ENCODE measurements at regions not wholly inside any gene's neighbourhood (a gene's known extent, or its start where the extent isn't known, plus 50 kb on each side); places are given as distances from the start of the nearest gene placed in this dataset.

DNA sequence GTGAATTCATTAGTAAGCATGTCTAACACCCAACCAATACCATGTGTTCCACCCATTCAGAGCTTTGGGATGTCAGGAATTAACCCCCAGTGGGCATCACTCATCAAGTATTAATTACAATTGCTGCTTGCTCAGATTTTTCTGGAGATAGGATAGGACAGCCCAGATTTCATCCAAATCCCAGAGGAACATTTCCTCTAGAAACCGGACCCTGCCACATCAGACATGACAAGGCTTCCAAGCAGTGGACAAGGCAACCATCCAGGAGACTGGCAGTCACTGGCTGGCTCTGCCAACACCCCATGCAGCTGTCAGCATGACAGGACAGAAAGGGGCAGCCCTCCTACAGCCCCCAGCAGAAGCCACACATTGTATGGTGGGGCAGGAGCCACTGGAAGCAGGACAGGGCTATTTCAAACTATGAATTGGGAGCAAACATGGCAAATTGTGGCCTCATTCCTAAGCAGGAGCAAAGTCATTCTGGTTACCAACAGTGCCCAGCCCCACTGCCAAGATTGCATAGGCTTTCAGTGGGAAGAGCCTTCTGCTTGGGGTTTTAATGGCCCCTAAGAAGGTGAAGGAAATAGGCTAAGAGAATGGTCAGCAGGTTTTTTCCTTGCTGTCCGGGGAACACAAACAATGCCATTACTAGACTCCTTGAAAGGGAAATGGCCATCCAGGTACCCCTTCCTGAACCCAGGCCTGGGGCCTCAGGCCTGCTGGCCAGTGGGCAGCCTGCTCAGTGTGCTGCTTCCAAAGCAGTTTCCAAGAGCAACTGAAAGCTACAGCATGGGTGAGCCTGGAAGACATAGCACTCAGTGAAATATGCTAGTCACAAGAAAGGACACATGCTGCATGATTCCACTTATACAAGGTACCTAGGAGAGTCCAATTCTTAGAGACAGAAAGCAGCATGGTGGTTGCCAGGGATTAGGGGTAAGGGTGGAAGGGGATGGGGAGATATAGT, 294.7 kb upstream of the SLC30A5 start:
- DNase-seq (ENCODE audit: low spot score), result no peak

GRCh38 chr5:68802430-68802829, 291.4 kb upstream of the SLC30A5 start:
- DNase-seq (ENCODE audit: low spot score), result no peak

DNA sequence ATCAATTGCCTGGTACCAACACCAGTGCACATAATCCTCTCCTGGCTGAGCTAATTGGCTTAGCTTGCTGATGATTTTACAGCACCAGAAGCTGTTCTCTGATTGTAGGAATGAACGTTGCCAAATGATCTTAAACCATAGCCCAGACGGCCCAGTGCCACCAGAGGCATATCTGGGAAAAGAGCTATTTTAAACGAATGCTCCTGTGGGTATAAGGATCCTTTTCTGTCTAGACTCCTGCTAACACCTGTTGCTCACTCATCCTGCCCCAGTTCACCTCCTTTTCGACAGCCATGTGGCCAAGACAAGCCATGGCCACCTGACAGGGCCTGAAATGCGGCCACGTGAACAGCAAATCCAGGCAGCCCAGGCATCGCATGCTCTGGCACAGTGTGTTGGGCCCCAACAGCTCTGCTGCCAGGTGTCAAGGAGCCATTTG, 289.9 kb upstream of the SLC30A5 start:
- no peak for DNase-seq (ENCODE audit: low spot score)

- DNase-seq (ENCODE audit: low spot score), result no peak
Observed at GRCh38 chr5:68804343-68804742, 289.5 kb upstream of the SLC30A5 start.

DNA sequence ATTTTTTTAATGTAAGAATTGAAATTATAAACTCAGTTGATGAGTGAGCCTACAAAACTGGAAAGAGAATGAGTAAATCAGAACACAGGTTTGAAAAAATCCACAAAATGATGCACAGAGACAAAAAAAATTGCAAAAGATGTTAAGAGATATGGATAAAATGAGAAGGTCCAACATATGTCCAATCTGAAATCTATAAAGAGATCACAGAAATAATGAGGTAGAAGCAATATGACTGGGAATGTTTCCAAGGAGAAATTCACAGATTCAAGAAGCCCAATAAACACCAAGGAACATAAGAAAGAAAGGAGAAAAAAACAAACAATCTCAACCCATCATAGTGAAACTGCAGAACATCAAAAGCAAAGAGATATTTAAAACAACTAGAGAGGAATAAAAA, 288.4 kb upstream of the SLC30A5 start:
- DNase-seq (ENCODE audit: low spot score), result no peak

DNA sequence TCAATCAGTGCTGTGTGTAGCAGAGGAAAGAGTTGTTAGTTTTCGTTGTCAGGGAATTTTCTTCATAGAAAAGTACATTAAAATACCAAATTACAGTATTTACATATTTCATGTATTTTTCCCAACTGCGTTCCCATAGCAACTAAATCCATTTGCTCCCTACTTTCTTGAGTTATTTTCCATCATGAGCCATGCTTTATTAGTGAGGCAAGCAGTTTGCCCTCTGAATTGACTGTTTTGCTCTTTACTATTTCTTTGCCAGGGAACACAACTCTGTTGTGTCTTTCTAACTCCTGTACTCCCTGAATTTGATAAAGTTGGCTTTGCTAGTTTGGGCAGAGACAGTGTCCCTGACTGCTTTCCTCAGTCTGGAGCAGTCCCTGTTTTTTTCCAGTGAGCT, 276.2 kb upstream of the SLC30A5 start:
- no peak for DNase-seq (ENCODE audit: low spot score)

DNA sequence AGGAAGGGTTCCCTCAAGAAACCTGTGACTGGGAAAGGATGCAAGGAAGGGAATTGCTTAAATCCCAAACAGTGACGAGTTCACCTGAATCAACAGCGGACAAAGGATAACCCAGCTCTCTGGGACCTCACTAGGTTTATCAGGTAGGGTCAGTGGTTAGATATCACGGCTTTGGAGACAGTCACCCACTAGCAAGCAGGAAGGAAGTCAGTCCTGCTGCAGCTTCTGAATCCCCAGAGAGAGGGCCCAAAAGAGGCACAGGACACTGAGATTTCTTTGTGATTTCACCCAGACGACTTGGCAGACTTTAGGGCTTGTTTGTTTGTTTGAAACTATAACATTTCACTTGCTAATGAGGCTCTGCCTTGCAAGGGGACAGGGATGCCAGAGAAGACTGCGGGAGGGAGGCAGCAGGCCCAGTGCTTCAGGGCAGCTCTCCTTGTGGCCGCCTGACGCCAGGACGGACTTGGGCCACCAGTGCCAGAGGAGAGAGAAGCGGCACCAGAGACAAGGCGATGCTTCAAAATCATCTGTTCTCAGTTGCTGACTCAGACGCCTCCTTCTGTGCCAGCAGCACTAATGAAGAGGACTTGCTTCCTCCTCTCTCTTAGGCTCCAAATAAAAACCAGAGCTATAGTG, 275.6 kb upstream of the SLC30A5 start:
- DNase-seq (ENCODE audit: low spot score), result no peak

- DNase-seq (ENCODE audit: low spot score), result no peak
Observed at GRCh38 chr5:68818870-68819269, 274.9 kb upstream of the SLC30A5 start.

DNA sequence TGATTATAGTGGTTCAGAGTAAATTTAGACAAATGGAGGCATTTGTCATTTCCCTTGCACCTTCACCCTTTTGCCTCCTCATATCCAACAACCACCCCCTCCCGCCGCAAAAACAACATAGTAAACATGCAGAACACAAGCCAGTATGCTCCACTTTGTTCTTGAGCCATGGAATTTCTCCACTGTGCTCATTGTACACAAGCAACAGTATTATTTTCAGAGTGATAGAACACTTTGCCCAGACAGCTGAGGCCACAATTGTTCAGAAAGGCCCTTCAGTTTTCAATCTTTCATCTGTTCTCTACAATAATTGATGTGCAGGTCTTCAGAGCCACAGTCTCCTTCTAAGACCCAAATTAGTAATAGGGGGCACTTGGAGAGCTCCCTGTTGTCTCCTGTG, 272.8 kb upstream of the SLC30A5 start:
- DNase-seq (ENCODE audit: low spot score), result no peak

GRCh38 chr5:68822796-68823195, 271.0 kb upstream of the SLC30A5 start:
- DNase-seq (ENCODE audit: low spot score), result no peak

DNA sequence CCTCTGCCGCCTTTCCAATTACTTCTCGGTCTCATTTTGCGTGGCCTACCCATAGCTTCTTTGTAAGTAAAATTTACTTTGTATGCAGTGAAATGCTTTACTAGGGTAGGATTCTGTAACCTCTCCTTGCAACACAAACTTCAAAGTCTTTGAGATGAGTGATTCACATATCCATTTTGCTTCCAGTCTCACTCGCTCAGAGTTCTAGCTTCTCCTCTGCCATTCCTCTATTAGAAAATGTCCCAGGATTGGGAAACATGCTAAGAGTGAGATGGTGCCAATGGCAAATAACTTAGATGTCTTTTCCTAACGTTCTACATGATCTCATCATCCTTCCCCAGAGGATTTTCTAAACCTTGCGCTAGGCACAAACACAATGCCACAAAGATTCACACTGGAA, 270.5 kb upstream of the SLC30A5 start:
- DNase-seq (ENCODE audit: low spot score), result no peak

DNA sequence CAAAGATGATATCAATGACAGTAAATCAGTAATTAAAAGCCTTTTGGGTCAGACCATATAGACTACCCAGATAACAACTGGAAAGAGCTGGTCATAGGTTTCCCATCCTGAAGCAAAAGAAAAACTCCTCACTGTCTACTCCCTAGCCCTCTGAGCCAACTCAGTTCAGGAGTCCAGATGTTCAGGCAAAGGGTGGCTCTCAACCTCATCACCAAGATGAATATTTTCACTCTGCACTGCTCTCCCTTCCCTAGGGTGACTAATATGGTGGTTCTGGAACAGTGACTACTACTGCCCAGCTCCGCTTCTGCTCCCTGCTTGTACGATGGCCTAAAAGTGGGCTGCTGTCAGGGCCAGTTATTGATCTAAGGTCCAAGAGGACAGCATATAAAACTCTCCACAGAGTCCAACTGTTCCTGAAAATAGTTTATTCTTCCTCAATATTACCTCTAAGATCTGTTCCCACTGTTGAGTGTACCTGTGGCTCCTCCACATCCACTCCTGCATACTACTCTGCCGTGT, 263.4 kb upstream of the SLC30A5 start:
- no peak for DNase-seq (ENCODE audit: low spot score)

GRCh38 chr5:68834491-68834981, 259.3 kb upstream of the SLC30A5 start:
- no peak for DNase-seq (ENCODE audit: low spot score)

DNA sequence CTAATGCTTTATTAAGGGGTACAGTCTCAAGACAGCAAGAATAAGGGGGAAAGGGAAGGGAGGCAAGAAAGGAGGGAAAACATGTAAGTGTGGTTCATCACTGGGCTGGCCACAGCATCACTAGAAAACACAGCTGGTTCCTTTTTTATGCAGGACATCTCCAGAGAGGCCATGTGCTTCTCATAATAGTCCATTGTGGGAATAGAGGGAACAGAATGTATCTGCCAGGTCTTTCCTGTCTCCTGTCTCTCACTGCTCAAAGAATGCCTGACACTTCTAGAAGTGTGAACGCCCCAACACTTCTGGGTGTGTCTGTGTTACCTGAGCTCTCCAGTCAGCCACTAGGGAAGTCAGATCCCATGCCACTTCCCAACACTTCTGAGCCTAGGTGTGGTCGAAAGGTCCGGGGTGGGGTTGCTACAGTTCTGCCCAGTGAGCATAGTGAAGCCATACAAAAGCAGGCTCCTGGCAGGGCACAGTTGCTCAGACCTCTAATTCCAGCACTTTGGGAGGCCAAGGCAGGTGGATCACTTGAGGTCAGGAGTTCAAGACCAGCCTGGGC, 255.6 kb upstream of the SLC30A5 start:
- no peak for DNase-seq (ENCODE audit: low spot score)

GRCh38 chr5:68839019-68839552, 254.7 kb upstream of the SLC30A5 start:
- no peak for DNase-seq (ENCODE audit: low spot score)

- DNase-seq (ENCODE audit: low spot score), result no peak
Observed at GRCh38 chr5:68843624-68844364, 250.0 kb upstream of the SLC30A5 start.

- no peak for DNase-seq (ENCODE audit: low spot score)
Observed at GRCh38 chr5:68845131-68845530, 248.7 kb upstream of the SLC30A5 start.

GRCh38 chr5:68846828-68847227, 247.0 kb upstream of the SLC30A5 start:
- no peak for DNase-seq (ENCODE audit: low spot score)

GRCh38 chr5:68848091-68848490, 245.7 kb upstream of the SLC30A5 start:
- DNase-seq (ENCODE audit: low spot score), result no peak

DNA sequence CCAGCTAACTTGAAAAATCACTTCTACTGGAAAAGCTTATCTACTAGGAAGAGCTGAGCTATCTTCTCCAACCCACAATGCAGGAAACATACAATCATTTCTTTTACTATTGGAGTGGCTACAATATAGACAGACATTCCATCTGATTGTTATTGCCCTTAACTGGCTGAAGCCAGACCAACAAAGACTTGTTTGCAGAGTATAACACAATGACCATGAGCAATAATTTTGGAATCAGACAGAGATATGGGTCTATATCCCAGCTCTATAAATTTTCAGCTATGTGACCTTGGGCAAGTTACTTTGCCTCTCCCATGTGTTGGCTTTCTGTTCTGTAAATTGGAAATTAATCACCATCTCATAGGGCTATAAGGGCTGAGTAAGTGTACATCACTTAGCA, 244.7 kb upstream of the SLC30A5 start:
- no peak for DNase-seq (ENCODE audit: low spot score)

- DNase-seq (ENCODE audit: low spot score), result no peak
Observed at GRCh38 chr5:68849906-68850305, 243.9 kb upstream of the SLC30A5 start.

DNA sequence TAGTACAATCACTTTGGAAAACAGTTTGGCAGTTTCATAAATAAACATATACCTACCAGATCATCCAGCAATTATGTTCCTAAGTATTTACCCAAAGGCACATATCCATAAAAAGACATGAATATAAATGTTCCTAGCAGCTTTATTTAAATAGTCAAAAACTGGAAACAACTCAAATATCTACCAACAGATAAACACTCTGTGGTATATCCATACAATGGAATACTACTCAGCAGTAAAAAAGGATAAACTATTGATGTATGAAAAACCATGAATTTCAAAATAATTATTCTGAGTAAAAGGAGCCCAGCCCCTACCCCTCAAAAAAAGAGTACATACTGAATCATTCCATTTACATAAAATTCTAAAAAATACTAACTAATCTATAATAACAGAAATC, 232.7 kb upstream of the SLC30A5 start:
- no peak for DNase-seq (ENCODE audit: low spot score)

All from ecto neural progenitor cell (in vitro differentiated cells).